ENCODE measurements at regions not wholly inside any gene's neighbourhood (a gene's known extent, or its start where the extent isn't known, plus 50 kb on each side); places are given as distances from the start of the nearest gene placed in this dataset.

DNA sequence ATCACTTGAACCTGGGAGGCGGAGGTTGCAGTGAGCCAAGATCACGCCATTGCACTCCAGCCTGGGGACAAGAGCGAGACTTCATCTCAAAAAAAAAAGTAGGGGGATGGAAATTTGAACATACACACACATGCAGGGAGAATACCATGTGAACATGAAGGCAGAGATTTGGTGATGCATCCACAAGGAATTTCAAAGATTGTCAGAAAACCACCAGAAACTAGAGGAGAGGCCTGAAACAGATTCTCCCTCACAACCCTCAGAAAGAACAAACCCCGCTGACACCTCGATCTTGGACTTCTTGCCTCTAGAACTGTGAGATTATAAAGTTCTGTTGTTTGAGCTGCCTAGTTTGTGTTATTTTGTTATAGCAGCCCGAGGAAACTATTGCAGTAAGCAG lies 125.5 kb downstream of the GPX5 start:
- no peak for DNase-seq
- Mint-ChIP-seq H3K4me3 (no peak overlapping the region), H3K27me3 (ENCODE audit: low read depth) (peaks cover 49% of the 10 kb centered on the region), H3K36me3 (ENCODE audit: low read depth) (no peaks in the 10 kb centered on the region), H3K9me3 (ENCODE audit: insufficient read depth) (no peaks in the 10 kb centered on the region), H3K27ac (no peak overlapping the region), H3K4me1 (ENCODE audit: low read depth) (peaks cover 16% of the 10 kb centered on the region)
- ATAC-seq: no peak
- CTCF ChIA-PET: no interaction called here
- POLR2A ChIA-PET: no interaction called here

DNA sequence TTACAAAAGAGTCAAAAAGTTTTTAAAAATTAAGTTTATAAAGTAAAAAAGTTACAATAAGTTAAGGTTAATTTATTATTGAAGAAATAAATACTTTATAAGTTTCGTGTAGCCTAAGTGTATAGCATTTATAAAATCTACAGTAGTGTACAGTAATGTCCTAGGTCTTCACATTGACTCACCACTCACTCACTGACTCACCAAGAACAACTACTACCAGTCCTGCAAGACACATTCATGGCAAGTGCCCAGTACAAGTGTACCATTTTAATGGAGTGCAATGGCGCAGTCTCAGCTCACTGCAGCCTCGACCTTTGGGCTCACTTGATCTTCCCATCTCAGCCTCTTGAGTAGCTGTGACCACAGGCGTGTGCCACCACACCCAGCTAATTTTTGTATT lies 128.2 kb downstream of the GPX5 start:
- H3K36me3 Mint-ChIP-seq (ENCODE audit: low read depth): peaks cover 3% of the 10 kb centered on the region
- H3K4me1 Mint-ChIP-seq (ENCODE audit: low read depth): peaks cover 22% of the 10 kb centered on the region
- H3K4me3 Mint-ChIP-seq: no peak overlapping the region
- DNase-seq (no peak), ATAC-seq (no peak)
- no peaks in the 10 kb centered on the region for H3K9me3 Mint-ChIP-seq (ENCODE audit: insufficient read depth)
- H3K27ac Mint-ChIP-seq: no peak overlapping the region
- ChIA-PET POLR2A (interaction anchor here (0.6 kb wide), 1 partner anchor 268 kb away, joined by 3 read pairs; no protein-coding TSS in a partner anchor), CTCF (no interaction called here)
- peaks cover 53% of the 10 kb centered on the region for H3K27me3 Mint-ChIP-seq (ENCODE audit: low read depth)

DNA sequence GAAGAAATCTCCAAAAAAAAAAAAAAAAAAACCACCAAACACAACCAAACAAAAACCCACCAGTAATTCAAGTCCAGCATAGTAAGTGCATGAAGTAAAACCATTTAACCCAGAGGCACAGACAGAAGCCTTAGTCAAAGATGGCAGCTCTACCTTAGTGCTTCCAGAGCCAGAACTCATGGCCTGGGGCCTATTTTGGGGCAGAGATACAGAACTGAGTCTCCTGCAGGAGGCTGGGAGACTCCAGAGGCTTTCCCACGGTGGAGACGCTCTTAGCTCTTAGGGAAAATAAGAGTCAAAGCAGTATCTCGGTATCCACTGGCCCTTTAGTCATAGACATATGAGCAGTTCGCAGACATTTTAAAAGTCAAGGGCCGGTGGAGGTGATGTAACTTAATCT lies 129.5 kb downstream of the GPX5 start:
- no peaks in the 10 kb centered on the region for H3K9me3 Mint-ChIP-seq (ENCODE audit: insufficient read depth)
- peaks cover 3% of the 10 kb centered on the region for H3K36me3 Mint-ChIP-seq (ENCODE audit: low read depth)
- ChIA-PET POLR2A (no interaction called here), CTCF (no interaction called here)
- H3K4me1 Mint-ChIP-seq (ENCODE audit: low read depth): peaks cover 18% of the 10 kb centered on the region
- H3K4me3 Mint-ChIP-seq: no peak overlapping the region
- H3K27me3 Mint-ChIP-seq (ENCODE audit: low read depth): peaks cover 60% of the 10 kb centered on the region
- ATAC-seq (no peak), DNase-seq (no peak)
- no peak overlapping the region for H3K27ac Mint-ChIP-seq

DNA sequence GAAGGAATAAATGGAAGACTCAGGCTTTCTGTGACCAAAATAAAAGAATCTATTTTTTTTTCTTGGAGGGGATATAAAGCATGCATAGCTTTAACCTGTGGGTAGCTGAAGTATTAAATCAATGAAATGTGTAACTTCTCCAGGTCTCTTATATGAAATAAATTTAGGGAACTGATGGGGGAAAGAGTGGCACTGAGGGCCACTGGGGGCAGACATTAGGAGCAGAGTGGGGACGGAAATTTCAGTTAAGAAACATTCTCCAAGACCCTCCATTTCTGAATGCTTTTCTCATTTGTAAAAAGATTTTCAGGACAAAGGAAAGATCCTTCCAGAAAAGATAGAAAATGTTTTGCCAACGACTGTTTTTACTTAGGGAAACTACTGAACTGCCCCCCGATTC lies 131.0 kb downstream of the GPX5 start:
- no peak for ATAC-seq
- Mint-ChIP-seq H3K27me3 (ENCODE audit: low read depth) (peaks cover 55% of the 10 kb centered on the region), H3K36me3 (ENCODE audit: low read depth) (peaks cover 3% of the 10 kb centered on the region), H3K4me3 (no peak overlapping the region), H3K27ac (no peak overlapping the region), H3K9me3 (ENCODE audit: insufficient read depth) (no peaks in the 10 kb centered on the region), H3K4me1 (ENCODE audit: low read depth) (peaks cover 18% of the 10 kb centered on the region)
- CTCF ChIA-PET: no interaction called here
- POLR2A ChIA-PET: no interaction called here
- DNase-seq: no peak

DNA sequence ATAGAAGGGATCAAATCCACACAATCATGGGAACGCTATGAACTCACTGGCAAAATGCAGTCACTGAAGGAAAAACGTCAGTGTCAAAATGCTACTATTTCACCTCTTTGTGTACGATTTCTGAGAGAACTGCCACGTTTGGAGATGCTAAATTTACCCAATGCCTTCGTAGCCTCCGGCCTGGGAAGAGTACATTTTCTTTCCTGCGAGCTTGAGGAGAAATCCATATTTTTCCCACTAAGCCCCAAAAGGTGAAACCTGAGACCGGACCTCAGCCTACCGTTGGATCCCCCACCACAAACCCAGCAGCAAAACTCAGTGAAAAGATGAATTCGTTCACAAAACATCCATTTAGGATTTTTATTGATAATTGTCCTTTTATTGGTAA lies 131.7 kb downstream of the GPX5 start:
- Mint-ChIP-seq H3K4me3 (peak overlapping the region; percentile 71), H3K36me3 (ENCODE audit: low read depth) (peaks cover 3% of the 10 kb centered on the region), H3K27ac (no peak overlapping the region), H3K4me1 (ENCODE audit: low read depth) (peaks cover 18% of the 10 kb centered on the region), H3K9me3 (ENCODE audit: insufficient read depth) (no peaks in the 10 kb centered on the region), H3K27me3 (ENCODE audit: low read depth) (peaks cover 50% of the 10 kb centered on the region)
- ATAC-seq (no peak), DNase-seq (no peak)
- POLR2A ChIA-PET: no interaction called here
- CTCF ChIA-PET: interaction anchor here (1.3 kb wide), 1 partner anchor 9 kb away, joined by 3 read pairs; no protein-coding TSS in a partner anchor

DNA sequence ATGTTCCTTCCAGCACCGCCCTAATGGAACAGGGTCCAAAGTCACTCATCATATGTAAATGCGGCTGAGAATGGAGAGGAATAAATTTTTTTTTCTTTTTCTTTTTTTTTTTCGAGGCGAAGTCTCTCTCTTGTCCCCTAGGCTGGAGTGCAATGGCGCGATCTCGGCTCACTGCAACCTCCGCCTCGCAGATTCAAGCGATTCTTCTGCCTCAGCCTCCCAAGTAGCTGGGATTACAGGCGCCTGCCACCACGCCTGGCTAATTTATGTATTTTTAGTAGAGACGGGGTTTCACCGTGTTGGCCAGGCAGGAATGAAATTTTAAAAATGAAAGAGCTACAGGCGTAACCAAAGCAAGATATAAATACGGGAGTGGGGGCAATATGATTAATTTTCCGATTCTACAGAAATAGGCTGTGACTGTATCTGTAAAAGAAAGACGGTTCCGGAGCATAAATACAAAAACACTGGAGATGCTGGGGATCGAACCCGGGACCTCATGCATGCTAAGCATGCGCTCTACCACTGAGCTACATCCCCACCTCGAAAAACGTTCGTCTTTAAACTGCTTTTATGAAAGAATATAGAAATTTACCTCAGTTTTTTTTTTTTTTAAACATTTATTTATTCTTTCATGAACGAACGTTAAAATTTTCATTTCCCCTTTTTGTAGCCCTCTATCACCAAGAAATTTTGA lies 132.2 kb downstream of the GPX5 start:
- Mint-ChIP-seq H3K27me3 (ENCODE audit: low read depth) (peaks cover 50% of the 10 kb centered on the region), H3K9me3 (ENCODE audit: insufficient read depth) (no peaks in the 10 kb centered on the region), H3K36me3 (ENCODE audit: low read depth) (peaks cover 3% of the 10 kb centered on the region), H3K27ac (peak overlapping the region; percentile 74), H3K4me1 (ENCODE audit: low read depth) (peaks cover 18% of the 10 kb centered on the region), H3K4me3 (peak overlapping the region; percentile 71)
- ChIA-PET POLR2A (no interaction called here), CTCF (interaction anchor here (0.8 to 1.3 kb wide), 3 partner anchors 10 to 359 kb away, joined by 3 read pairs; no protein-coding TSS in a partner anchor)
- peak; percentile 67 for DNase-seq
- ATAC-seq: peak; percentile 83

DNA sequence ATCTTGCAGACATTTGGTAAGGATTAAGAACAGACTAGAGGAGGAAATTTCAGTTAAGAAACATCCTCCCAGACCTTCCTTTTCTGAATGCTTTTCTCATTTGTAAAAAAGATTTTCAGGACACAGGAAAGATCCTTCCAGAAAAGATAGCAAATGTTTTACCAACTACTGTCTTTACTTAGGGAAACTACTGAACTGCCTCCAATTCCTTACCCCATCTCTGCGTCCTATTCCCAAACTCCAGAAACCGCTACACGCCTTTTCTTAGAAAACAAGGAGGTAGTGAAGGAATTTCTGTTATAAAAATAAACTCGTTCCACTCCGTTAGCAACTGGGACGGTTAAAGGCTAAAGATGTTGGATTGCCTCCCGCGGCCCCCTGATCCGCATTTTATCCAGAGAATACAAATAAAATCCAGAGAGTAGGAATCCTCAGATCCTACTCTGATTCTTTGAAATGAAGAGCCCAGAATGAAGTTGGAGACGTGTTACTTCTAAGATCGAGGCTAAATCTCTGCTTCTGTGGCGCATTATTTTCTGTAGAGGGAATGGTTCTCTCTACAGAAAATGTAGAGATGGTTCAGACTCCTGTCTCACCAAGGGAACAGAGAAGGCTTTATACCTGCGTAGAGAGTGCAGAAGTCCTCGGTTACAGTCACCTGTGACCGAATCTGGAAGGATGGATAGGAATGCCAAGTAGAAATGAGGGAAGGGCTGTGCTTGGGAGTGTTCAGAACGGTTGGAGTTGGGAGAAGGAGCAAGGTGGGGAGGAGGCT lies 133.0 kb downstream of the GPX5 start:
- peak overlapping the region; percentile 74 for H3K27ac Mint-ChIP-seq
- no peak for ATAC-seq
- H3K9me3 Mint-ChIP-seq (ENCODE audit: insufficient read depth): no peaks in the 10 kb centered on the region
- CTCF ChIA-PET: interaction anchor here (0.8 to 1.3 kb wide), 3 partner anchors 10 to 358 kb away, joined by 3 read pairs; no protein-coding TSS in a partner anchor
- H3K4me1 Mint-ChIP-seq (ENCODE audit: low read depth): peaks cover 18% of the 10 kb centered on the region
- POLR2A ChIA-PET: no interaction called here
- H3K36me3 Mint-ChIP-seq (ENCODE audit: low read depth): peaks cover 3% of the 10 kb centered on the region
- DNase-seq: no peak
- peaks cover 50% of the 10 kb centered on the region for H3K27me3 Mint-ChIP-seq (ENCODE audit: low read depth)
- H3K4me3 Mint-ChIP-seq: peak overlapping the region; percentile 71

DNA sequence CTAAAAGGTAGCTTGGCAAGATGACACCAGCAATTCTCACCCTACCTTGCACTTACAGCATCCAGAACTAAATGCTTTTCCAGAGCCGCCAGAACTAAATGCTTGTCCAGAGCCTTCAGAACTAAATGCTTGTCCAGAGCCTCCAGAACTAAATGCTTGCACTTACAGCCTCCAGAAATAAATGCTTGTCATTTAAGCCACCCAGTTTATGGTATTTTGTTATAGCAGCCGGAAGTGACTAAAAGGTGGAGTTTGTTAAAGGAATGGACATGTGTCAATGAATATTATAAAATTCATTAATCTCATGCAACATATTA lies 133.5 kb downstream of the GPX5 start:
- ChIA-PET CTCF (no interaction called here), POLR2A (no interaction called here)
- no peak for ATAC-seq
- peak overlapping the region; percentile 71 for H3K4me3 Mint-ChIP-seq
- no peak for DNase-seq
- no peaks in the 10 kb centered on the region for H3K9me3 Mint-ChIP-seq (ENCODE audit: insufficient read depth)
- H3K36me3 Mint-ChIP-seq (ENCODE audit: low read depth): peaks cover 3% of the 10 kb centered on the region
- H3K27me3 Mint-ChIP-seq (ENCODE audit: low read depth): peaks cover 46% of the 10 kb centered on the region
- H3K4me1 Mint-ChIP-seq (ENCODE audit: low read depth): peaks cover 18% of the 10 kb centered on the region
- no peak overlapping the region for H3K27ac Mint-ChIP-seq

DNA sequence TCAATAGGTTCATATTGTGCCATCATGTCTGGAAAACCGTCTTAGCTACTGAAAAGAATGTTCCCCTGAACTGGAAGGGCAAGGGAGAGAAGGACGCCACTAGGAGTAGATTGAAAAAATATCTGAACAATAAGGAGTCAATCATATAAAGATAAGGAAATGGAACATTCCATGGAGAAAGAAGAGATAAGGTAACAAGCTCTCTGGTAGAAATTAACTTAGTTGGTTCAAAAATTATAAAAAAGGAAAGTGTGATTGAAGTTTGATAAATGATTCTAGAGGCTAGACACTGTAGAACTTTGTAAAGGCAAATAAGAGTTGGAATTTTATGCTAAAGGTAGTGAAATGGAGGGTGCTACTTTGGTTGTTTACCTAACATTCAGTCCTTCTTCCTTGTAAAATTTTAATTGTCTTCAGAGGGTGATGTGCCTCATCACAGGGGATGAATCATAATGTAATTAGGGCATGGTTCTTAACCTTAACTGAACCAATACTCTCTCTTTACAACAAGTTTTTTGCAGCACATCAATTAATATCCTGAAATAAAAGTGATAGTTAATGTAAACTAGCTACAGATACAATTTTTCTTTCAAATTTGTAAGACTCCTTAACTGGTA lies 135.5 kb downstream of the GPX5 start:
- peaks cover 43% of the 10 kb centered on the region for H3K27me3 Mint-ChIP-seq (ENCODE audit: low read depth)
- DNase-seq (no peak), ATAC-seq (no peak)
- H3K36me3 Mint-ChIP-seq (ENCODE audit: low read depth): peaks cover 3% of the 10 kb centered on the region
- ChIA-PET CTCF (no interaction called here), POLR2A (no interaction called here)
- H3K4me3 Mint-ChIP-seq: no peak overlapping the region
- no peaks in the 10 kb centered on the region for H3K9me3 Mint-ChIP-seq (ENCODE audit: insufficient read depth)
- peaks cover 18% of the 10 kb centered on the region for H3K4me1 Mint-ChIP-seq (ENCODE audit: low read depth)
- H3K27ac Mint-ChIP-seq: no peak overlapping the region

DNA sequence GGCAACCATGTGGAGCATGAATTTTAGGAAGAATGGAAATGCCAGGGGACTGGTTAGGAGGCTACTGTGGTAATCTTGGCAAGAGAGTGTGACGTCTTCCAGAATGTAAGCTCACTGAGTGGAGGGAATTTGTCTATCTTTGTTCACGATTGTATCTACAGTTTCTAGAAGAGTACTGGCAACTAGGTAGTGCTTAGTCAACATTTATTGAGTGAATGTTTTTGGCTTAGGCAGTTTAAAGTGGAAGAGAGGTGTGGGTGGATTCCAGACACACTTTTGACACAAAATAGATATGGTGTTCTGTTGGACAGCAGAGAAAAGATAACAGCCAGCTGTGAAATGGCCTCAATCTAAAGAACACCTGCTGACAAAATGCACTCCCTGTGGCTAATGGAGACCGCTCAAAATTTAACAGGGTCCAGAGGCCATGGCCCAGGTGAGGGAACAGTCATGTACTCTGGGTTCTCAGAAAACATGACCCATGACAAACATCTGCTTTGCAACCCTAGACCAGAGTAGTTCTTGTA lies 139.3 kb downstream of the GPX5 start:
- Mint-ChIP-seq H3K36me3 (ENCODE audit: low read depth) (no peaks in the 10 kb centered on the region), H3K27me3 (ENCODE audit: low read depth) (peaks cover 17% of the 10 kb centered on the region), H3K4me3 (no peak overlapping the region), H3K27ac (no peak overlapping the region), H3K9me3 (ENCODE audit: insufficient read depth) (no peaks in the 10 kb centered on the region), H3K4me1 (ENCODE audit: low read depth) (no peaks in the 10 kb centered on the region)
- ChIA-PET CTCF (no interaction called here), POLR2A (no interaction called here)
- DNase-seq (no peak), ATAC-seq (no peak)

DNA sequence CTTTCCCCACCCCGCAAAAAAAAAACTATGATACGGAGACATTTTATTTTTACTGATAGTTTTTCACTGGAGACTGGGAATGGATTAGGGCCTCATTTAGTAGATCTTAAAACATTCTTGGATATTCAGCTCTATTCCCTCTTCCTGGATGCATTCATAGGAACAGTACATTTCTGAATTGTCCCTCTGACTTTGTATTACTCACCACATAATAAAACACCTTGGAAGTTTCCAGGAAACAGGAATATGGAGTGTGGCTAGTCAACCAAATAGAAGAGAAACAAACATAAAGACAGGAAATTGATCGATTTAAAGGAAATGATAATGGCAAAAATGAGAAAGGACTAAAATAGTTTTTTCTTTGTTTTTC lies 147.7 kb downstream of the GPX5 start:
- Mint-ChIP-seq H3K27ac (no peak overlapping the region), H3K36me3 (ENCODE audit: low read depth) (no peaks in the 10 kb centered on the region), H3K9me3 (ENCODE audit: insufficient read depth) (peaks cover 4% of the 10 kb centered on the region), H3K4me3 (peak overlapping the region; percentile 69), H3K27me3 (ENCODE audit: low read depth) (peaks cover 37% of the 10 kb centered on the region), H3K4me1 (ENCODE audit: low read depth) (peaks cover 14% of the 10 kb centered on the region)
- DNase-seq: no peak
- no peak for ATAC-seq
- ChIA-PET CTCF (no interaction called here), POLR2A (no interaction called here)

All from activated CD8-positive, alpha-beta T cell treated with anti-CD3 and anti-CD28 coated beads, Interleukin-2, amount 10 ng/mL, durations not matched to agents 7 days and 5 days (primary cell).